GM21528 (cell line): ENCODE measurements at regions not wholly inside any gene's neighbourhood (a gene's known extent, or its start where the extent isn't known, plus 50 kb on each side); places are given as distances from the start of the nearest gene placed in this dataset.

Experiments used
- ATAC-seq: cut with Tn5 transposase; IDR thresholded peaks from one replicate; pipeline ENCODE4 v1.9.1; 2021; ENCODE audit warnings: mild to moderate bottlenecking, moderate library complexity; ENCODE audit not compliant: unreplicated experiment, low FRiP score

GRCh38 chr10:78936412-78937342 is 132.1 kb upstream of the ZMIZ1 start:
- no peak for ATAC-seq

GRCh38 chr10:78937393-78937792 is 131.4 kb upstream of the ZMIZ1 start:
- ATAC-seq: no peak

- no peak for ATAC-seq
Measured at GRCh38 chr10:78937800-78938694, 130.7 kb upstream of the ZMIZ1 start.

- ATAC-seq: no peak
Measured at GRCh38 chr10:78938695-78939672, 129.8 kb upstream of the ZMIZ1 start.

GRCh38 chr10:78942091-78942501 is 126.7 kb upstream of the ZMIZ1 start:
- no peak for ATAC-seq

GRCh38 chr10:78944723-78945312 is 123.9 kb upstream of the ZMIZ1 start:
- no peak for ATAC-seq

- ATAC-seq: no peak
Measured at GRCh38 chr10:78945838-78946237, 122.9 kb upstream of the ZMIZ1 start.

GRCh38 chr10:78947226-78947625 is 121.5 kb upstream of the ZMIZ1 start:
- ATAC-seq: no peak

- no peak for ATAC-seq
Measured at GRCh38 chr10:78947733-78948132, 121.0 kb upstream of the ZMIZ1 start.

- ATAC-seq: no peak
Measured at GRCh38 chr10:78948621-78949030, 120.1 kb upstream of the ZMIZ1 start.

- ATAC-seq: no peak
Measured at GRCh38 chr10:78950656-78951587, 117.8 kb upstream of the ZMIZ1 start.

- ATAC-seq: no peak
Measured at GRCh38 chr10:78952030-78952429, 116.7 kb upstream of the ZMIZ1 start.

- no peak for ATAC-seq
Measured at GRCh38 chr10:78952686-78953085, 116.1 kb upstream of the ZMIZ1 start.

GRCh38 chr10:78953113-78953798 is 115.5 kb upstream of the ZMIZ1 start:
- ATAC-seq: no peak

- ATAC-seq: no peak
Measured at GRCh38 chr10:78953799-78954297, 114.9 kb upstream of the ZMIZ1 start.

GRCh38 chr10:78954689-78955088 is 114.1 kb upstream of the ZMIZ1 start:
- ATAC-seq: no peak

- no peak for ATAC-seq
Measured at GRCh38 chr10:78955206-78955605, 113.6 kb upstream of the ZMIZ1 start.

- no peak for ATAC-seq
Measured at GRCh38 chr10:78956391-78956790, 112.4 kb upstream of the ZMIZ1 start.
